ENCODE measurements at regions not wholly inside any gene's neighbourhood (a gene's known extent, or its start where the extent isn't known, plus 50 kb on each side); places are given as distances from the start of the nearest gene placed in this dataset.

GRCh38 chr14:86973177-86973576 is 1019.8 kb downstream of the GALC start:
- Mint-ChIP-seq H3K4me1 (no peaks in the 10 kb centered on the region), H3K9me3 (ENCODE audit: low read depth) (peaks cover 26% of the 10 kb centered on the region), H3K27me3 (no peaks in the 10 kb centered on the region), H3K27ac (no peak overlapping the region), H3K4me3 (no peak overlapping the region), H3K36me3 (ENCODE audit: low read depth) (no peaks in the 10 kb centered on the region)
- no peak for DNase-seq
- ChIA-PET CTCF (no interaction called here), POLR2A (no interaction called here)
- intact Hi-C loops (cut with DNase I, micrococcal nuclease): no loop called here
- ATAC-seq: no peak

- H3K27ac Mint-ChIP-seq: no peak overlapping the region
- peaks cover 27% of the 10 kb centered on the region for H3K9me3 Mint-ChIP-seq (ENCODE audit: low read depth)
- no peaks in the 10 kb centered on the region for H3K4me1 Mint-ChIP-seq
- no peak overlapping the region for H3K4me3 Mint-ChIP-seq
- intact Hi-C loops (cut with DNase I, micrococcal nuclease): no loop called here
- ChIA-PET POLR2A (no interaction called here), CTCF (no interaction called here)
- H3K36me3 Mint-ChIP-seq (ENCODE audit: low read depth): no peaks in the 10 kb centered on the region
- H3K27me3 Mint-ChIP-seq: no peaks in the 10 kb centered on the region
- DNase-seq (no peak), ATAC-seq (no peak)
Observed at GRCh38 chr14:86971292-86971691, 1021.7 kb downstream of the GALC start.

- intact Hi-C loops (cut with DNase I, micrococcal nuclease): no loop called here
- Mint-ChIP-seq H3K4me1 (no peaks in the 10 kb centered on the region), H3K27ac (no peak overlapping the region), H3K4me3 (no peak overlapping the region), H3K36me3 (ENCODE audit: low read depth) (no peaks in the 10 kb centered on the region), H3K9me3 (ENCODE audit: low read depth) (peaks cover 3% of the 10 kb centered on the region), H3K27me3 (no peaks in the 10 kb centered on the region)
- ATAC-seq (no peak), DNase-seq (peak; percentile 4)
- ChIA-PET CTCF (no interaction called here), POLR2A (no interaction called here)
Observed at GRCh38 chr14:86961106-86961716, 1031.8 kb downstream of the GALC start.

GRCh38 chr14:86955771-86956354 is 1037.1 kb downstream of the GALC start:
- Mint-ChIP-seq H3K27ac (no peak overlapping the region), H3K4me1 (no peaks in the 10 kb centered on the region), H3K4me3 (no peak overlapping the region), H3K9me3 (ENCODE audit: low read depth) (peaks cover 3% of the 10 kb centered on the region), H3K27me3 (no peaks in the 10 kb centered on the region), H3K36me3 (ENCODE audit: low read depth) (no peaks in the 10 kb centered on the region)
- POLR2A ChIA-PET: no interaction called here
- ATAC-seq (no peak), DNase-seq (no peak)
- CTCF ChIA-PET: no interaction called here
- intact Hi-C loops (cut with DNase I, micrococcal nuclease): no loop called here

- Mint-ChIP-seq H3K27me3 (no peaks in the 10 kb centered on the region), H3K4me1 (no peaks in the 10 kb centered on the region), H3K9me3 (ENCODE audit: low read depth) (peaks cover 3% of the 10 kb centered on the region), H3K4me3 (no peak overlapping the region), H3K36me3 (ENCODE audit: low read depth) (no peaks in the 10 kb centered on the region), H3K27ac (no peak overlapping the region)
- intact Hi-C loops (cut with DNase I, micrococcal nuclease): no loop called here
- ATAC-seq (no peak), DNase-seq (no peak)
- POLR2A ChIA-PET: no interaction called here
- CTCF ChIA-PET: no interaction called here
Observed at GRCh38 chr14:86954623-86955022, 1038.4 kb downstream of the GALC start.

GRCh38 chr14:86946446-86946845 is 1046.5 kb downstream of the GALC start:
- Mint-ChIP-seq H3K9me3 (ENCODE audit: low read depth) (peaks cover 8% of the 10 kb centered on the region), H3K36me3 (ENCODE audit: low read depth) (no peaks in the 10 kb centered on the region), H3K4me3 (no peak overlapping the region), H3K4me1 (no peaks in the 10 kb centered on the region), H3K27me3 (no peaks in the 10 kb centered on the region), H3K27ac (no peak overlapping the region)
- POLR2A ChIA-PET: no interaction called here
- ATAC-seq (no peak), DNase-seq (no peak)
- intact Hi-C loops (cut with DNase I, micrococcal nuclease): no loop called here
- CTCF ChIA-PET: no interaction called here

GRCh38 chr14:86944434-86944833 is 1048.5 kb downstream of the GALC start:
- H3K27me3 Mint-ChIP-seq: no peaks in the 10 kb centered on the region
- no peak overlapping the region for H3K4me3 Mint-ChIP-seq
- intact Hi-C loops (cut with DNase I, micrococcal nuclease): no loop called here
- no peaks in the 10 kb centered on the region for H3K36me3 Mint-ChIP-seq (ENCODE audit: low read depth)
- peaks cover 8% of the 10 kb centered on the region for H3K9me3 Mint-ChIP-seq (ENCODE audit: low read depth)
- ChIA-PET POLR2A (interaction anchor here (0.6 kb wide), 1 partner anchor 18 kb away, joined by 3 read pairs; no protein-coding TSS in a partner anchor), CTCF (no interaction called here)
- ATAC-seq (no peak), DNase-seq (no peak)
- no peak overlapping the region for H3K27ac Mint-ChIP-seq
- no peaks in the 10 kb centered on the region for H3K4me1 Mint-ChIP-seq

- Mint-ChIP-seq H3K9me3 (ENCODE audit: low read depth) (peaks cover 8% of the 10 kb centered on the region), H3K4me3 (no peak overlapping the region), H3K27ac (no peak overlapping the region), H3K36me3 (ENCODE audit: low read depth) (no peaks in the 10 kb centered on the region), H3K4me1 (no peaks in the 10 kb centered on the region), H3K27me3 (no peaks in the 10 kb centered on the region)
- ATAC-seq: no peak
- DNase-seq: no peak
- CTCF ChIA-PET: no interaction called here
- POLR2A ChIA-PET: interaction anchor here (0.6 kb wide), 1 partner anchor 18 kb away, joined by 3 read pairs; no protein-coding TSS in a partner anchor
- intact Hi-C loops (cut with DNase I, micrococcal nuclease): no loop called here
Observed at GRCh38 chr14:86943391-86944365, 1049.3 kb downstream of the GALC start.

- no peak overlapping the region for H3K27ac Mint-ChIP-seq
- H3K4me1 Mint-ChIP-seq: no peaks in the 10 kb centered on the region
- DNase-seq: no peak
- H3K4me3 Mint-ChIP-seq: no peak overlapping the region
- H3K27me3 Mint-ChIP-seq: no peaks in the 10 kb centered on the region
- H3K9me3 Mint-ChIP-seq (ENCODE audit: low read depth): peaks cover 8% of the 10 kb centered on the region
- no peak for ATAC-seq
- no peaks in the 10 kb centered on the region for H3K36me3 Mint-ChIP-seq (ENCODE audit: low read depth)
- intact Hi-C loops (cut with DNase I, micrococcal nuclease): no loop called here
- ChIA-PET CTCF (no interaction called here), POLR2A (no interaction called here)
Observed at GRCh38 chr14:86942936-86943335, 1050.0 kb downstream of the GALC start.

GRCh38 chr14:86940106-86940505 is 1052.9 kb downstream of the GALC start:
- no peaks in the 10 kb centered on the region for H3K27me3 Mint-ChIP-seq
- H3K27ac Mint-ChIP-seq: no peak overlapping the region
- ChIA-PET POLR2A (no interaction called here), CTCF (no interaction called here)
- ATAC-seq (no peak), DNase-seq (no peak)
- H3K9me3 Mint-ChIP-seq (ENCODE audit: low read depth): peaks cover 6% of the 10 kb centered on the region
- intact Hi-C loops (cut with DNase I, micrococcal nuclease): no loop called here
- H3K4me3 Mint-ChIP-seq: no peak overlapping the region
- no peaks in the 10 kb centered on the region for H3K4me1 Mint-ChIP-seq
- H3K36me3 Mint-ChIP-seq (ENCODE audit: low read depth): no peaks in the 10 kb centered on the region

- CTCF ChIA-PET: interaction anchor here (1.0 kb wide), 1 partner anchor 677 kb away, joined by 3 read pairs; no protein-coding TSS in a partner anchor
- Mint-ChIP-seq H3K27ac (no peak overlapping the region), H3K9me3 (ENCODE audit: low read depth) (peaks cover 6% of the 10 kb centered on the region), H3K27me3 (no peaks in the 10 kb centered on the region), H3K4me1 (no peaks in the 10 kb centered on the region), H3K36me3 (ENCODE audit: low read depth) (no peaks in the 10 kb centered on the region), H3K4me3 (no peak overlapping the region)
- POLR2A ChIA-PET: no interaction called here
- ATAC-seq (no peak), DNase-seq (no peak)
- intact Hi-C loops (cut with DNase I, micrococcal nuclease): no loop called here
Observed at GRCh38 chr14:86938320-86938719, 1054.7 kb downstream of the GALC start.

GRCh38 chr14:86936556-86936955 is 1056.4 kb downstream of the GALC start:
- Mint-ChIP-seq H3K4me1 (no peaks in the 10 kb centered on the region), H3K9me3 (ENCODE audit: low read depth) (peaks cover under 1% of the 10 kb centered on the region), H3K36me3 (ENCODE audit: low read depth) (no peaks in the 10 kb centered on the region), H3K4me3 (no peak overlapping the region), H3K27ac (no peak overlapping the region), H3K27me3 (no peaks in the 10 kb centered on the region)
- DNase-seq (no peak), ATAC-seq (no peak)
- POLR2A ChIA-PET: no interaction called here
- CTCF ChIA-PET: no interaction called here
- intact Hi-C loops (cut with DNase I, micrococcal nuclease): no loop called here
